ENCODE measurements at regions not wholly inside any gene's neighbourhood (a gene's known extent, or its start where the extent isn't known, plus 50 kb on each side); places are given as distances from the start of the nearest gene placed in this dataset.

DNA sequence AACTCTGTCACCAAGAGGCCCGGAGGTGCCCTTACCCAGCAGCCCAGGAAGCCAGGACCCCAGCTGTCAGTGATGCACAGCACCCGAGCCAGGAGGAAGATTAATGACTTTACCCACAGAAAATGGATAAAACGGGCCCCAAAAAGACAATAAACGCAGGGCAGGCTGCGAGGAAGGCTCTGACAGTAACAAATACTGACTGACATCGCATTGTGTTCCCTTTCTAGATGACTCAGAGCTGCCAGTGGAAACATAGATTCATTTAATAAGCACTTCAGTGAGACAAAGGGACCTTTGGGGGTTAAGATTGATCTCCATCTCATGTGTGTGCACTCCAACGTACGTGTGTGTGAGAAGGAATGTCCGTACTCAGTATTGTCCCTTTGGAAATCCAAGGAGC lies 225.3 kb upstream of the PPP2R3A start:
- no peak for DNase-seq (ENCODE audit: low read depth)

- no peak for DNase-seq (ENCODE audit: low read depth)
Measured at GRCh38 chr3:135740751-135741150, 224.8 kb upstream of the PPP2R3A start.

DNA sequence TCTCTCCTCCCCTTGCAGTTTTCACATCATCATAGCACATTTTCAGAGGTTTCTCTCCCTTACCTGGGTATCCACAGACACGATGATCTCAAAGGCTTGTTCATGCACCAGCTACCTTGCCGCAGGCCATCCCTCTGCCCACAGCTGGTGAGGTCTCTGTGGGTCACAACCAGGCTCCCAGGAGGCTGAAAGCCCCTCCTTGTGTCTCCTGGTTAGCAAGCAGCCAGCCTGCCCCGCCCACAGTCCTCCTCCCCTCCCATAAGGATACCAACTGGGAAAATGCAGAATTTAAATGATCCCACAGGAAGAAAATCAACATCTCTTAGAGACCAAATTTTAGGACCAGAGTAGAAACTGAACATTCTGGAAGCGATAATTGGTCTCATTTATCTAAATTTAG lies 213.5 kb upstream of the PPP2R3A start:
- no peak for DNase-seq (ENCODE audit: low read depth)

DNA sequence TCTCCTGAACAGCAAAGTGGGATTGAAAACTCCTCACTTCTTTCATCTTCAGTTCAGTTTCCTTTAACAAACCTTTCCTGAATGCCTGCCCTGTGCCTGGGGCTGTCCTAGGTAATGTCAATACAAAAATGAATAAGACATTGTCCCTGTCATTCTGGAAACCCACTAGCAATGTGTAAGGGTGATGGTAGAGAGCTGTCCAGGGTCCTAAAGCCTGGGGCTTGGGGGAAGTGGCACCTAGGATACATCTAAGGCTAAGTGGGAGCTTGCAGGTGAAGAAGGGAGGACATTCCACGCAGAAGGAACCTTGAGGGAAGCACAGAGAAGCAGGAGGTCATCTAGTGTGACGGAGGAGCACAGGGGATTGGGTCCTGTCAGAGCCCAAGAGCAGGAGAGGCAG lies 212.7 kb upstream of the PPP2R3A start:
- no peak for DNase-seq (ENCODE audit: low read depth)

DNA sequence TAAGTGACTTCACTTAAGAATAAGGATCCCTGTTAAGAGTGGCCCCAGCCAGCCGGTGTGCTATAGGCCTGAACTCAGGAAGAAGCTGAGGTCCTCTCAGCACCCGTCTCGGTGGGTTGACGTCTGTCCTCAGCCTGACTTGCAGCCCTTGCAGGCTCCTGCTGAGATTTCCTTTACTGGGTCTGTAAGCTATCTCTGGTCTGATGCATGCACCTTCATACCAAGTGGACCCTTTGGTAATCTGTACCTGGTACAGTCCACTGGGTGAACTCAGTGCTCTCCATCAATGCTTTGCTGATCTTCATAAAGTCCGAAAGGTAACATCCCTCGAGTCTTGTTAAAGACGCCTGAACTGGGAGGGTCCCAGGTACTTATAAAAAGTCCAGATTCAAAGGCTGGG lies 212.0 kb upstream of the PPP2R3A start:
- no peak for DNase-seq (ENCODE audit: low read depth)

DNA sequence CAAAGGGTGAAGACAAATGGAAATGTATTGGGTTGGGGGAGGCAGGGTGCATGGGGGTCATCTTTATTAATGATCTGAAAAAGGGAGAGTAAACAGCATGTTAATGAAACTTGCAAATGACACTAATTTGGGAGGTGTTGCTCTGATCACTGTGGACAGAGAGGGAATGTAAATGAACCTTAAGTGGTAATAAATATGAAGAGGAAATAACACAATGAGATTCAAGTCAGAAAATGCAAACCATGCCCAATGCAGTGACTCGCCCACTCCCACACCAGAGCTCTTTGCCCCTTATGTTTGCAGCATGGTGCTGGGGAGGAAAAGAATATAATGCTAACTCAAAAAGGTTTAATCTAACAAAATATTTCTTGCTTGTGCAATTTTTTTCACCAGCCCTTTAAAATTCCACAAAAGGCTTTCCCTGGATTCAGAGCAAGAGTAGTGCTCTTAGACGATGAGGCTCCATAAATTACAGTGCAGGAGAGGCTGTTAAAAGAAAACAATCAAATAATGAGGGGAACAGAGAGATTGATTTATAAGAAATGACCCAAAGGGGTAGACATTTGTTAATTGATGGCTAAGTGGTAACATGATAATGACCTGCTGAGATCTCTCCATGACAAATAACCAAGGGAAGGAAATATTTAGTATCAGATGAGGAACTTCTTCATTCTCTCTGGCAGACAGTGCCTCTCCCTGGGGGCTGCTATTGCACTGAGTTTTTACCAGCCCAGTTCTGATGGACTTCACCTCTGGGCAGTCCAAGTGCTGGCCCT lies 210.0 kb upstream of the PPP2R3A start:
- DNase-seq (ENCODE audit: low read depth) = no peak

DNA sequence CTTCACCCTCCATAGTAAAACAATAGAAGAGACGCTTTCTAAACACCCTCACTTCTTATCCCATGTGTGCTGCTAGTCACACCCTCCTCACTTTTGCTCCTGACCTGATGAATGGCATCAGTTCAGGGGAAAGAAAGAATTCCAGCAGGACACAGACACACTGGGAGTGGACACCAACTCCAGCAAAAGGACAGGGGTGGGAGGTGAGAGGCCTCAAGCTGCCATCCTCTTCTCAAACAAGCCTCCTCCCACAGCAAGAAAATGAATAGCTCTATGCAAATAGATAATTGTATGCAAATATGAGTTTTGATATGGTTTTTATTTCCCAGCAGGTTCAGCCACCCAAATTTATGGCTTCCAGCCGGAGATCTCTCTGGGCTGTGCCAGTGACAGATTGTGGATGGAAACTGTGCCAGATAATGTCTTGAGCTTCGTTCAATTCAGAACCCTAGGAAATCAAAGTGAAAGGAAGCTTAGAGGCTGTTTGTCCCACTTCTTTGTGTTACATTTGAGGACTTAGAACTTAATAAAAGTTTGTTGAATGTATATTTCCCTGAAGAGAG lies 209.3 kb upstream of the PPP2R3A start:
- no peak for DNase-seq (ENCODE audit: low read depth)

GRCh38 chr3:135757421-135757820 lies 208.1 kb upstream of the PPP2R3A start:
- DNase-seq (ENCODE audit: low read depth) = no peak

DNA sequence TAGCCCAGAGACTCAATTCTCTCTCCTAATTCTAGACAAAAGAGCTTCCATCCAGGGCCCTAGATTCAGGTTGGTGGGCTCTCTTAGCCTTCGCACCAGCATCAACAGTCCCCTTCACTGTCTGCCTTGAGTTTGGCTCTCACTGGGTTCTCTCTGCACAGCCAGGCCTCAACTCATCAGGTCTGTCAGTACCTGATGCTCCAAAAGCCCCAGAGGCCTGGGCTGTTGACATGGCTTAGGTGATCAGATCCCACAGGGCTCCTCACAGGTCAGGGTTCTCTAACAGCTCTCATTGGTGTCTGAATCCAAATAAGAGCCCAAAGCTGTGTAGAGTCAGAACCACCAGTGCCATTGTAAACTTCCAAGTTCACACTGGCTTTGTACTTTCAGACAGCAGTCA lies 206.6 kb upstream of the PPP2R3A start:
- no peak for DNase-seq (ENCODE audit: low read depth)

DNA sequence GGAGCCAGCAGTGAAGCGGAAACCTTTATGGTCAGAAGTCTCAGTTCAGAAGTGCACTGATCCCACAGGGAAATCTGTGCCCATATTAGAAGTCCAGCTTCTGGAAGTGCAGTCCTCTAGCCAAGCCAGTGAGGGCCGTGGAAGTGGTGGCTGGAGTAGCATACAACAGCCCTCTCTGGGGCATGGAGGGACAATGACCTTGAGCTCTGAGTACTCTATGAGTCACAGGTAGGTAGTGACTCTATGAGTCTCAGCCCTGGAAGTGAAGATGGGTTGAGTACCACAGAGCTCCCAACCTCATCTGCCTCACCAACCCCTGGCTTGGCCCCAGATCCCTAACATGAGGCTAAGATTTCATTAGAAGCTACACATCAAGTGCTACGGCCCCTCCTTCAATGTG lies 205.9 kb upstream of the PPP2R3A start:
- no peak for DNase-seq (ENCODE audit: low read depth)

GRCh38 chr3:135760581-135760980 lies 204.9 kb upstream of the PPP2R3A start:
- DNase-seq (ENCODE audit: low read depth) = no peak

DNA sequence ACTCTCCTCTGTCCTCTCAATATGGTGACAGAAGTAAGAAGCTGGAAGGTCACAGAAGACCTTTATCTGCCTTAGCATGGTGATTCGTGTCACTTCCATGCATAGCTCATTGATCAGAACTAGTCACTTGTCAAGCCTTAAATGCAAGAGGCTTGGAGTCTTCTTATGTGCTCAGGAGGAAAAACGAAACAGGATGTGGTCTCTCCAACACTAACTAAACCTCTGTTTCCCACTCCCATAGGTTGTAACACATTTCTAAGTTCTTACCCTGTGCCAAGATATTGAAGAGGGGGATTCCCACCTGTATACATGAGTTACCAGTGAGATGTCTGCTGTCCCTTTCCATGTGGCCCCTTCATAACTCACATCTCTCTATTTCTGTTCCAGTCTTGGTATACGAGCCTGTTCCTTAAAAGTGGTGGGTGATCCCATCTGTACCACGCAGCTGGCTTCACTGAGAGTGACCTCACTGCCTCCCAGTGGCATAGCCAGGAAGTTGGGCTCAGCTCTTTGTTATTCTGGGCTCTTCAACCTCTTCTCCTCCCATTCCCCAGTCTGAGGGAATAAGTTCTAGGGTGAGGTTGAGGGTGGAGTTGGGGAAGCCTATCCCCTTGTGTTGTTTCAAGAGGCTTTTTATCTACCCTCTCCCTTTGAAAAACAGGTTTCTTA lies 203.2 kb upstream of the PPP2R3A start:
- DNase-seq (ENCODE audit: low read depth) = no peak

- no peak for DNase-seq (ENCODE audit: low read depth)
Measured at GRCh38 chr3:135766115-135766514, 199.4 kb upstream of the PPP2R3A start.

- no peak for DNase-seq (ENCODE audit: low read depth)
Measured at GRCh38 chr3:135771760-135772159, 193.8 kb upstream of the PPP2R3A start.

DNA sequence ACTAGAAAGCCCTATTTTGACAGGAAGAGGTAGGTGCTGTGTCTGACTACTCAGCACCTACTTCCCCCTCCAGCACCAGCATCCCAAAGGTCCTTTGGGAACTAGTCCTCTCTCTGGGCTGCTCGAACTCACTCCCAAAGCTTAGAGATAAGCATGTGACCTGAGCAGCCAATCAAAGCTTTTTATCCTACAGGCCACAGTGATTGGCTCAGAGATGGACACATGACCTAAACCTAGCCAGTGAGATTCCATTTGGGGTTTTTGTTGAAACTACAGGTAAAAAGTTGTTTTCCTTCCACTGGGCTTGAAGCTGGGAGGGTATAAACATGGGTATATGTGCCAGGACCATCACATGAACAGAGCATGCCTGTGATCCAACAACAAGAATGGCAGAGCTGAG lies 186.5 kb upstream of the PPP2R3A start:
- no peak for DNase-seq (ENCODE audit: low read depth)

DNA sequence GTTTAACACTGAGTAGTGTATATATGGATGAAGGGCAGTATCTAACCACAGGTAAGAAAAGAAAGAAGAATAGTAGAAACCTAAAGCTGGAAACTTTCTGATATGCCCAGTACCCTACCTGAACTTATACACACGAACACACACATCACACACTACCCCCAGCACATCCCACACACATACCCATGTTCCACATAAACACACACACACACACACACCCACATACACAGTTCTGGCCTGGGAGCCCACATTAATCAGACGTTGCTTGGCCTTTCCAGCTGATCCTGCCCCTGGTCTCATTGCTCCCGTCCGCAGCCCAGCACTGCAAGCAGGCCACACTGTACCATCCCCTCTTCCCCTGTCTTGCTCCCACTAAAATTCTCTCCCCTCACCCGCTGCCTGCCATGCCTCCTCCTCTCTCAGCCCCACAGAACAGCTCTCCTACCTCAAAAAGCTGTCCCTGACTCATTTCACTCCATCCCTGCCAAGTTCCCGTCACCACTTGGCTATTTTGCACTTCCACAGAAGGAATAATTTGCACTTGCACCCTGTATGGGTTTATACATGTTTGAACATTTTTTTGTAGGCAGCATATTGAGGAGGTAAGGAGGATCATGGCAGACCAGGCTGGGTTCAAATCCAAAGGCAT lies 185.8 kb upstream of the PPP2R3A start:
- no peak for DNase-seq (ENCODE audit: low read depth)

- no peak for DNase-seq (ENCODE audit: low read depth)
Measured at GRCh38 chr3:135781026-135781815, 184.3 kb upstream of the PPP2R3A start.

DNA sequence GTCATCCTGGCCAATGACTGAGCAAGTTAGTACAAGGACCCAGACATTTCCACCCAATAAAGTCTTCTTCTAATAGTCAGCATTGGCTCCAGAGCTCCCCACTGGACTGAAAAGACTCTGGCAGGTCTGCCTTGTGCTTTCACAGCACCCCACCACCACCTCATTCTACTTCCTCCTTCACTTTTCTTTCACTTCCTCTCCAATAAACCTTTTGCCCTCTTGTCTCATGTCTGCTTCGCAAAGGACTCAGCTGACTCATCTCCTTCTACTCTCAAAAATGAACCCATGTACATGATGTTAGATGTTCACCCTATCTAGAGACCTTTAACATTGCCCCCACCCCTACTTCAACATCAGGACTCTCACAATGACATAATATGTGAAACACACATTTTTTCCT lies 181.0 kb upstream of the PPP2R3A start:
- DNase-seq (ENCODE audit: low read depth) = no peak

DNA sequence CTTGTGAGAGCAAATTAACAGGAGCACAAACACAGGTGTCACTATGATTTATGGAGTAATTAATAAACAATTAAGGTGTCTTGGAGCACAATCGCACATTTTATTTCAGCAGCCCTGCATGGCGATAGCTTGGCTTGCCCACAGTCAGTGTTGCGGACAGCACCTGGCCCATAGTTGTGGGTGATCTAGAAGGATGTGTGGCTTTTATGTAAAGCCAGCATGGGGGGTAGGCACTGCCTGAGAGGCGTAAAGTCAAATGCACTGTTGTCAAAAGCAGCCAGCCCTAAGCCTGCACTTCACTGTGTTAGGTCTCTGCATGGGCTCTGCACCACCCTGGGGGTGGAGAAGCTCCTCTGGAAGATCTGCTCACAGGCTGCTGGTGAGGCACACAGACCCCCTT lies 177.4 kb upstream of the PPP2R3A start:
- DNase-seq (ENCODE audit: low read depth) = no peak

DNA sequence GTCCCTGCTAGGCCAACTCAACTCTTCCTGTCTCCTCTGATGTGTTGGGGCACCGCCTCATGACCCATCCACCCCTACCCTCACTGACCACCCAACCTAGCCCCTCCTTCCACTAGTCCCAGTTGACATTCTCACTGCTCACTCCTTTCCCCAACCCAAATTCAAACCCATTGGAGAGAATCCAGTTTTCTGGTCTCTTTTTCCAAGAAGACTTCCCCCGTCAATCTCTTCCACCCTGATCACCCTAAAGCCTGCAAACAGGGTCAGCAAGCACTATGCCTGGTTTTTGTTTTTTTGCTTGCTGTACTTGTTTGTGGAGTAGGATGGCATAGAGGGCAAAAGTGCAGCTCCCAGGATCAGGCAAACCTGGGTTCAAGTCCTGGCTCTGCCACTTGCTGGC lies 176.6 kb upstream of the PPP2R3A start:
- DNase-seq (ENCODE audit: low read depth) = no peak

- DNase-seq (ENCODE audit: low read depth) = no peak
Measured at GRCh38 chr3:135792174-135792573, 173.4 kb upstream of the PPP2R3A start.

GRCh38 chr3:135792858-135793475 lies 172.6 kb upstream of the PPP2R3A start:
- DNase-seq (ENCODE audit: low read depth) = no peak
